OCI-LY1 (cell line): ENCODE measurements at regions not wholly inside any gene's neighbourhood (a gene's known extent, or its start where the extent isn't known, plus 50 kb on each side); places are given as distances from the start of the nearest gene placed in this dataset.

Experiments
- H2AFZ ChIP-seq: fragments of 200-600 bp; sonication (generic), shearing (Covaris generic); 2 replicates; pipeline ENCODE4 v1.6.0; 2014; ENCODE audit warnings: antibody characterized with exemption, mild to moderate bottlenecking, low read length
- H3F3A ChIP-seq: fragments of 200-600 bp; sonication (generic), shearing (Covaris generic); 2 replicates; pipeline ENCODE4 v1.6.0; 2014; ENCODE audit warnings: mild to moderate bottlenecking, antibody characterized with exemption, low read length, moderate library complexity; ENCODE audit not compliant: insufficient read depth
- H3K27ac ChIP-seq: fragments of 200-600 bp; sonication (generic); 2 replicates; pipeline ENCODE4 v1.5.1; 2014; ENCODE audit warnings: low read length, mixed run types, mild to moderate bottlenecking, low read depth; ENCODE audit not compliant: poor library complexity, severe bottlenecking
- H3K27me3 ChIP-seq: fragments of 200-600 bp; sonication (generic); 2 replicates; pipeline ENCODE4 v1.6.0; 2014; ENCODE audit warnings: antibody characterized with exemption, mild to moderate bottlenecking, low read length, moderate library complexity; ENCODE audit not compliant: insufficient read depth
- H3K36me3 ChIP-seq: fragments of 200-600 bp; sonication (generic); 2 replicates; pipeline ENCODE4 v1.6.1; 2014; ENCODE audit warnings: mild to moderate bottlenecking, antibody characterized with exemption, low read length, moderate library complexity, mixed read lengths; ENCODE audit not compliant: insufficient read depth
- H3K4me1 ChIP-seq: fragments of 200-600 bp; sonication (generic); 2 replicates; pipeline ENCODE4 v1.5.1; 2014; ENCODE audit warnings: mild to moderate bottlenecking, low read length, moderate library complexity; ENCODE audit not compliant: insufficient read depth, severe bottlenecking
- H3K4me2 ChIP-seq: fragments of 200-600 bp; sonication (generic), shearing (Covaris generic); 2 replicates; pipeline ENCODE4 v1.6.1; 2014; ENCODE audit warnings: low read length
- H3K4me3 ChIP-seq: fragments of 200-600 bp; sonication (generic); 2 replicates; pipeline ENCODE4 v1.5.1; 2014; ENCODE audit warnings: low read length, low read depth, mild to moderate bottlenecking, mixed read lengths; ENCODE audit not compliant: poor library complexity, severe bottlenecking
- H3K79me2 ChIP-seq: fragments of 200-600 bp; shearing (Covaris generic); 2 replicates; pipeline ENCODE4 v1.6.1; 2016; ENCODE audit warnings: mixed run types, low read length, mixed read lengths; ENCODE audit not compliant: insufficient read depth
- H3K9ac ChIP-seq: fragments of 200-600 bp; sonication (generic), shearing (Covaris generic); 2 replicates; pipeline ENCODE4 v1.6.1; 2014; ENCODE audit warnings: mild to moderate bottlenecking, low read length, mixed read lengths
- H3K9me2 ChIP-seq: fragments of 200-600 bp; sonication (generic), shearing (Covaris generic); 2 replicates; pipeline ENCODE4 v1.6.1; 2014; ENCODE audit warnings: low read depth, mild to moderate bottlenecking, low read length, mixed read lengths
- H3K9me3 ChIP-seq: fragments of 200-600 bp; shearing (Covaris generic); 2 replicates; pipeline ENCODE4 v1.6.1; 2014; ENCODE audit warnings: low read length, mixed read lengths
- H4K20me1 ChIP-seq: fragments of 200-600 bp; sonication (generic), shearing (Covaris generic); 2 replicates; pipeline ENCODE4 v1.6.0; 2016; ENCODE audit warnings: mild to moderate bottlenecking, low read length; ENCODE audit not compliant: insufficient read depth
- EZH2 ChIP-seq: fragments of 200-600 bp; sonication (generic), shearing (Covaris generic); IDR thresholded peaks from 2 replicates; pipeline ENCODE4 v1.8.0; 2017; ENCODE audit warnings: borderline replicate concordance, mixed run types, mild to moderate bottlenecking, antibody characterized with exemption, low read length, moderate library complexity, mixed read lengths
- TF ChIP-seq, protein P1 (sequence below): fragments of 200-600 bp; sonication (generic), shearing (Covaris generic); IDR thresholded peaks from 2 replicates; pipeline ENCODE4 v1.5.1; 2017; ENCODE audit warnings: mild to moderate bottlenecking, antibody characterized with exemption, low read length, moderate library complexity, mixed read lengths

DNA sequence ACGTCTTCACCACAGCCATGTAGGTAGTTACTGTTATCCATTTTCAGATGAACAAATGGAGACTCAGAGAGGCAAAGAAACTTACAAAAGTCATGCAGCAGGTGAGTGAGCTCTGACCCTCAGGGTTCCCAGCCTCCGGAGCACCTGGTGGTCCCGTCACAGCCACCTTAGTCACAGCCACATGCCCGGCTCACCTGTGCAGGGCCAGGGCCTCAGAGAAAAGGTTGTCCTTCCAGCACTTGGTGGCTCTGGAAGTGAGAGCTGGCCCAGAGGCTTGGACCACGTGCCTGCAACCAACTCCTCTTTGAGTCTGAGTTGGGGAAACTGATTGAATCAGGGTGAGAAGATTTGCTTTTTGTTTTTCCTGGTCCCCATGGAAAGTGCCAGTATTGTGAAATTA lies 189.3 kb downstream of the GLI2 start:
- Histone ChIP-seq H3K9me3 (no peaks in the 10 kb centered on the region), H3K4me2 (no peak overlapping the region), H3K4me1 (no peaks in the 10 kb centered on the region), H3F3A (no peaks in the 10 kb centered on the region), H3K79me2 (no peaks in the 10 kb centered on the region), H3K9ac (no peak overlapping the region), H3K36me3 (no peaks in the 10 kb centered on the region), H3K4me3 (no peak overlapping the region), H3K27ac (no peak overlapping the region), H2AFZ (no peak overlapping the region), H4K20me1 (no peaks in the 10 kb centered on the region), H3K9me2 (no peaks in the 10 kb centered on the region), H3K27me3 (no peaks in the 10 kb centered on the region)
- TF ChIP-seq EZH2: no peak
- TF ChIP-seq, protein P1, sequence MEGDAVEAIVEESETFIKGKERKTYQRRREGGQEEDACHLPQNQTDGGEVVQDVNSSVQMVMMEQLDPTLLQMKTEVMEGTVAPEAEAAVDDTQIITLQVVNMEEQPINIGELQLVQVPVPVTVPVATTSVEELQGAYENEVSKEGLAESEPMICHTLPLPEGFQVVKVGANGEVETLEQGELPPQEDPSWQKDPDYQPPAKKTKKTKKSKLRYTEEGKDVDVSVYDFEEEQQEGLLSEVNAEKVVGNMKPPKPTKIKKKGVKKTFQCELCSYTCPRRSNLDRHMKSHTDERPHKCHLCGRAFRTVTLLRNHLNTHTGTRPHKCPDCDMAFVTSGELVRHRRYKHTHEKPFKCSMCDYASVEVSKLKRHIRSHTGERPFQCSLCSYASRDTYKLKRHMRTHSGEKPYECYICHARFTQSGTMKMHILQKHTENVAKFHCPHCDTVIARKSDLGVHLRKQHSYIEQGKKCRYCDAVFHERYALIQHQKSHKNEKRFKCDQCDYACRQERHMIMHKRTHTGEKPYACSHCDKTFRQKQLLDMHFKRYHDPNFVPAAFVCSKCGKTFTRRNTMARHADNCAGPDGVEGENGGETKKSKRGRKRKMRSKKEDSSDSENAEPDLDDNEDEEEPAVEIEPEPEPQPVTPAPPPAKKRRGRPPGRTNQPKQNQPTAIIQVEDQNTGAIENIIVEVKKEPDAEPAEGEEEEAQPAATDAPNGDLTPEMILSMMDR: no peak

DNA sequence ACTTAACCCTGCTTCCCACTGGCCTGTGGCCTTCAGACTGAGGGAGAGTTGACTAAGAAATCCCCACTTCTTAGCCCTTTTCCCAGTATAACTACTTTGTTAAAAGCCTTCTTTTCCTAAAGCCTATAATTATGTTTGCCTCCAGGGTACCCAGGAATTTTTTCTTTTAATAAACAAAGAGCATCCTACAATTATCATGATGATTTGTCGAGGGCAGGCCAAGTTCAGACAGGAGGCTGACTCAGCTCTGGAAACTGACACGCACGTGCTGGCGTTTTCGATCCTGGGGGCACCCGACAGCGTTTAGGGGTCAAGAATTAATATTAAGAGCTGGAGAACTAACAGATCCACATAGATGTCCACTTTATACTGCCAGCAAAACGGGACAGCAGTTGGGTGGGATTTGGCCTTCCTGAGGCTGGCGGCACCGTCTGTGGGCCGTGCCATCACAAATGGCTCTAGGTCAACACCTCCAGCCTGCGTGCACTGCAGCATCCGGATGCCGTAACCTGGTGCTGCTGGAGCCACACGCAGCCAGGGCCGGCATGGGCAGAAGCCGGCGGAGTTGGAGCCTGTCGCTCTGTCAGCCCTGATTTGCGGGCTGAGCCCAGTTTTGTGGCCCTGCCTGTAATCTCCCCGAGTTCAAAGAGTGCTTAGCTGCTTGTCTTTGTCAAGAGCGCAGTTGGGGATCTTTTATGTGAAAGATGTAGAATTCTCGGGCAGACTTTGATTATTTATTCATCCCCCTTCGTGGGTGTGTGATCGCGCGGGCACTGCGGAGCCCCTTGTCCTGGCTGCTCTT lies 191.0 kb downstream of the GLI2 start:
- Histone ChIP-seq H2AFZ (no peak overlapping the region), H3K4me1 (no peaks in the 10 kb centered on the region), H3K9me3 (no peaks in the 10 kb centered on the region), H4K20me1 (no peaks in the 10 kb centered on the region), H3K79me2 (no peaks in the 10 kb centered on the region), H3K9ac (no peak overlapping the region), H3K4me2 (no peak overlapping the region), H3K36me3 (no peaks in the 10 kb centered on the region), H3K4me3 (no peak overlapping the region), H3K27me3 (no peaks in the 10 kb centered on the region; the same call in 1 of the 2 replicates), H3F3A (no peaks in the 10 kb centered on the region), H3K27ac (no peak overlapping the region), H3K9me2 (no peaks in the 10 kb centered on the region)
- TF ChIP-seq, protein P1: no peak
- TF ChIP-seq EZH2: no peak

DNA sequence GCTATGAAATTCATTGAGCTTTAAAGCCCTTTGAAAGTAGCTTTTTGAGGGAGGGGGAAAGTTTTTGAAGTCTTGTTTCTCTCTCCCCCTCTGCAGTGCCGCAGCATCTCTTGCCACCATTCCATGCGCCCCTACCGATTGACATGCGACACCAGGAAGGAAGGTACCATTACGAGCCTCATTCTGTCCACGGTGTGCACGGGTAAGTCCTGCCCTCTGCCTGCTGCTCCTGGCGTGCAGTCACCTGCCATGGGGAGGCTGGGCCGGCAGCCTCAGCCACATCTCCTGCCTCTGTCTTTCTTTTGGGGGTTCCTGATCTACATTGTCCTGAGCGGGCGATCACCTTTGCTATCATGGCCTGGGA lies 191.6 kb downstream of the GLI2 start:
- Histone ChIP-seq H3K79me2 (no peaks in the 10 kb centered on the region), H3K27ac (no peak overlapping the region), H3K4me2 (no peak overlapping the region), H3K27me3 (no peaks in the 10 kb centered on the region; the same call in 1 of the 2 replicates), H3K9ac (no peak overlapping the region), H3K9me2 (no peaks in the 10 kb centered on the region), H3K4me3 (no peak overlapping the region), H4K20me1 (no peaks in the 10 kb centered on the region), H3F3A (no peaks in the 10 kb centered on the region), H3K36me3 (no peaks in the 10 kb centered on the region), H3K9me3 (no peaks in the 10 kb centered on the region), H3K4me1 (no peaks in the 10 kb centered on the region), H2AFZ (no peak overlapping the region)
- TF ChIP-seq, protein P1: no peak
